ENCODE measurements at regions not wholly inside any gene's neighbourhood (a gene's known extent, or its start where the extent isn't known, plus 50 kb on each side); places are given as distances from the start of the nearest gene placed in this dataset.

DNA sequence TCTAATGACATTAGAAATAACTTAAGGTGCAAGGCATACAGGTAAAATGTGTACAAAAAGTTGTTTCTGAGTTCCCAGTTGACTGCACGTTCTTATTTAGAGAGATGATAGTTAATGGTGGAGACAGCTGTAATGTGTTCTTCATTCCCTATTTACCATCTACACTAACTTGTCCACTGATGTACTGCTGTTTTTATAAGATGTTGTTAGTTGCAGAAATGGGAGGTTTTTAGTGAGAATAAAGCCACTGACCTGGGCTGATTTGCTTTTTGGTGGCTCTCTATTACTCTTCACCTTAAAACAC, 122.9 kb upstream of the LYPLAL1 start:
- no peak for TF ChIP-seq POLR2AphosphoS5 (IDR thresholded peaks at IDR 0.05)
- TF ChIP-seq, protein P1, sequence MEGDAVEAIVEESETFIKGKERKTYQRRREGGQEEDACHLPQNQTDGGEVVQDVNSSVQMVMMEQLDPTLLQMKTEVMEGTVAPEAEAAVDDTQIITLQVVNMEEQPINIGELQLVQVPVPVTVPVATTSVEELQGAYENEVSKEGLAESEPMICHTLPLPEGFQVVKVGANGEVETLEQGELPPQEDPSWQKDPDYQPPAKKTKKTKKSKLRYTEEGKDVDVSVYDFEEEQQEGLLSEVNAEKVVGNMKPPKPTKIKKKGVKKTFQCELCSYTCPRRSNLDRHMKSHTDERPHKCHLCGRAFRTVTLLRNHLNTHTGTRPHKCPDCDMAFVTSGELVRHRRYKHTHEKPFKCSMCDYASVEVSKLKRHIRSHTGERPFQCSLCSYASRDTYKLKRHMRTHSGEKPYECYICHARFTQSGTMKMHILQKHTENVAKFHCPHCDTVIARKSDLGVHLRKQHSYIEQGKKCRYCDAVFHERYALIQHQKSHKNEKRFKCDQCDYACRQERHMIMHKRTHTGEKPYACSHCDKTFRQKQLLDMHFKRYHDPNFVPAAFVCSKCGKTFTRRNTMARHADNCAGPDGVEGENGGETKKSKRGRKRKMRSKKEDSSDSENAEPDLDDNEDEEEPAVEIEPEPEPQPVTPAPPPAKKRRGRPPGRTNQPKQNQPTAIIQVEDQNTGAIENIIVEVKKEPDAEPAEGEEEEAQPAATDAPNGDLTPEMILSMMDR (IDR thresholded peaks at IDR 0.05), result no peak
